A549 (cell line): ENCODE measurements at regions not wholly inside any gene's neighbourhood (a gene's known extent, or its start where the extent isn't known, plus 50 kb on each side); places are given as distances from the start of the nearest gene placed in this dataset.

Source experiments
- ATAC-seq, 2 experiments: fragments of 200-7000 bp in 1 of 2; fragments of >200 bp in 1 of 2; cut with Nextera tagmentation in 1 of 2; cut with Tn5 transposase in 1 of 2; 3 replicates each; pipeline versions ENCODE4 v1.8.0 to v1.9.1; 2018 to 2020; ENCODE audit warnings: mild to moderate bottlenecking in 1 of 2, moderate library complexity in 1 of 2
- CTCF ChIA-PET: fragments of 300-600 bp; sonication (Branson Sonifier 250); formaldehyde crosslinking; extraction: SDS; loops from one replicate; lab custom pipeline; 2021; ENCODE audit warnings: antibody characterized with exemption, inconsistent platforms; lab: Yijun Ruan, JAX
- POLR2A ChIA-PET: fragments of 350-600 bp; formaldehyde crosslinking; extraction: SDS; loops from one replicate; lab custom pipeline; 2021; ENCODE audit warnings: antibody characterized with exemption, inconsistent platforms; lab: Yijun Ruan, JAX
- DNase-seq, 2 experiments: peaks; one replicate each; pipeline versions ENCODE4 v3.0.0 to v3.0.0-alpha.2; 2011 to 2016; ENCODE audit warnings: low read depth in 1 of 2, low spot score in 1 of 2
- FAIRE-seq: peaks from 2 replicates; lab custom pipeline; 2011; peaks lifted over from hg19 to GRCh38; lab: Jason Lieb, UNC
- H3K27ac ChIP-seq, 2 experiments: fragments of >200 bp; sonication (Bioruptor Twin); formaldehyde crosslinking; 3 replicates each; pipeline ENCODE4 v1.5.1; 2016 to 2017
- H3K4me1 ChIP-seq: fragments of >200 bp; sonication (Bioruptor Twin); formaldehyde crosslinking; 3 replicates; pipeline ENCODE4 v1.6.1; 2016
- H3K4me2 ChIP-seq: fragments of >200 bp; sonication (Bioruptor Twin); formaldehyde crosslinking; 3 replicates; pipeline ENCODE4 v1.6.1; 2016
- H3K4me3 ChIP-seq: fragments of >200 bp; sonication (Bioruptor Twin); formaldehyde crosslinking; 3 replicates; pipeline ENCODE4 v1.5.1; 2016
- H3K9me3 ChIP-seq: fragments of >200 bp; sonication (Bioruptor Twin); formaldehyde crosslinking; 3 replicates; pipeline ENCODE4 v1.6.1; 2016
- BCL3 ChIP-seq: fragments of >200 bp; sonication (Bioruptor Twin); formaldehyde crosslinking; IDR thresholded peaks from 3 replicates; pipeline ENCODE4 v1.6.1; 2016
- CEBPB ChIP-seq, 2 experiments: fragments of >200 bp in 1 of 2; sonication (Bioruptor Twin) in 1 of 2; formaldehyde crosslinking in 1 of 2; IDR thresholded peaks; 2 replicates each; pipeline ENCODE4 v1.6.1; 2012 to 2016
- E2F6 ChIP-seq: IDR thresholded peaks from 2 replicates; pipeline ENCODE4 v1.6.1; 2012; ENCODE audit warnings: low read depth, borderline replicate concordance
- EHMT2 ChIP-seq: fragments of 200-600 bp; sonication (generic); IDR thresholded peaks from 2 replicates; pipeline ENCODE4 v1.6.1; 2016; ENCODE audit warnings: antibody characterized with exemption, low read depth, mild to moderate bottlenecking, moderate library complexity
- ELK1 ChIP-seq: fragments of 150-350 bp; IDR thresholded peaks from 2 replicates; pipeline ENCODE4 v1.6.1; 2014; ENCODE audit warnings: low read depth, mild to moderate bottlenecking, low read length
- GATA3 ChIP-seq: IDR thresholded peaks from 2 replicates; pipeline ENCODE4 v1.6.1; 2012; ENCODE audit warnings: borderline replicate concordance
- HDAC2 ChIP-seq: fragments of 200-600 bp; sonication (generic); IDR thresholded peaks from 2 replicates; pipeline ENCODE4 v1.6.1; 2016
- HOXB13 ChIP-seq: fragments of 250-450 bp; sonication (Bioruptor Pico); IDR thresholded peaks from 2 replicates; pipeline ENCODE4 v1.5.0; 2020; ENCODE audit warnings: low read depth, mild to moderate bottlenecking, moderate library complexity
- JUN ChIP-seq, 2 experiments: fragments of >200 bp; sonication (Bioruptor Twin); formaldehyde crosslinking; IDR thresholded peaks; 2 replicates in 1 of 2; 3 replicates in 1 of 2; pipeline ENCODE4 v1.6.1; 2016 to 2017
- MAFK ChIP-seq: fragments of 450-650 bp; IDR thresholded peaks from 2 replicates; pipeline ENCODE4 v1.6.1; 2014; ENCODE audit not compliant: partially characterized antibody
- MAZ ChIP-seq: fragments of 150-350 bp; IDR thresholded peaks from 2 replicates; pipeline ENCODE4 v1.6.1; 2014; ENCODE audit warnings: antibody characterized with exemption, low read depth, low read length, borderline replicate concordance
- NFE2L2 ChIP-seq: fragments of 150-350 bp; conservative IDR thresholded peaks from 2 replicates; pipeline ENCODE4 v1.6.1; 2014; ENCODE audit warnings: low read length
- POLR2AphosphoS2 ChIP-seq: conservative IDR thresholded peaks from 2 replicates; pipeline ENCODE4 v1.6.1; 2012; ENCODE audit warnings: low read length, improper control_type of control experiment, inconsistent platforms
- RAD21 ChIP-seq, 2 experiments: fragments of >200 bp in 1 of 2; sonication (Bioruptor Twin) in 1 of 2; formaldehyde crosslinking in 1 of 2; IDR thresholded peaks in 1 of 2; conservative IDR thresholded peaks in 1 of 2; 2 replicates in 1 of 2; 3 replicates in 1 of 2; pipeline ENCODE4 v1.6.1; 2012 to 2018; ENCODE audit warnings: inconsistent platforms in 1 of 2
- RNF2 ChIP-seq: fragments of 200-600 bp; sonication (generic); IDR thresholded peaks from 2 replicates; pipeline ENCODE4 v1.6.1; 2016; ENCODE audit warnings: low read depth, mild to moderate bottlenecking, antibody characterized with exemption, moderate library complexity, borderline replicate concordance
- SREBF2 ChIP-seq: fragments of 450-650 bp; IDR thresholded peaks from 2 replicates; pipeline ENCODE4 v1.6.1; 2014; ENCODE audit warnings: mild to moderate bottlenecking, moderate library complexity
- TFCP2L1 ChIP-seq: fragments of 250-450 bp; sonication (Bioruptor Pico); IDR thresholded peaks from 2 replicates; pipeline ENCODE4 v1.5.0; 2021; ENCODE audit warnings: mild to moderate bottlenecking
- WGBS: methylation state at CpG from one replicate; pipeline ENCODE4 v1.1.6; 2017; ENCODE audit errors: missing lambda C conversion rate; 5-methylcytosine and 5-hydroxymethylcytosine counted together
- TF ChIP-seq, protein P1 (sequence below): fragments of 450-650 bp; IDR thresholded peaks from 2 replicates; pipeline ENCODE4 v1.6.1; 2014; ENCODE audit warnings: antibody characterized with exemption
- TF ChIP-seq, protein P2 (sequence below): IDR thresholded peaks from 2 replicates; pipeline ENCODE4 v1.6.1; 2012

- no peak for ATAC-seq
These were observed 76.5 kb upstream of the CLMN start for GRCh38 chr14:95396221-95396620.

DNA sequence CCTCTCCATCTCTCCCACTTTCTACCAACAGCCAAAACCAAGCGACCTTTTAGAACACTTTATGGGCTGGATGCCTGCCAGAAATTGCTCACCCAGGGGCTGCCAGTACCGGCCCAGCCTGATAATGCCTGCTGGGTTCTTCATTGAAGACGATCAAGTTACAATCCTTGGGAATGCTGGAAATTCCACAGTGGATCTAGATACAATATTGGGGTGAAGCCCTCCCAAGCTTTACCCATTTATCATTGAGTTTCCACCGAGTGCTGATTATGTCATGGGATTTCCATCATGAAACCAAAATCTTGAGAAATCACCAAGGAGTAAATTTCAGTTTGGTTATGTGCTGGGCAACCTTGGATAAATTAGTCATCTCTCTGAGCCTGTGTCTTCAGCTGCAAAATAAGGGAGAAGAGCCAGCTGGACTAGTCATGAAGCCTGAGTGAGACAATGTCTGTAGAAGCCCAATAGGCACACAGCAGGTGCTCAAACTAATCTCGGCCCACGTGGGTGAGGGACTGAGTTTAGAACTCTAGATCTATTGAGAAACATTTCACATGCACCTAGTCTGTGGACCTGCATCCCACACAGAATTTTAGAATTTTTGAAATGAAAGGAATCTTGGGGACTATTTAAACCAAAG is 75.5 kb upstream of the CLMN start:
- Histone ChIP-seq H3K27ac (no peak overlapping the region), H3K4me3 (no peak overlapping the region), H3K9me3 (no peaks in the 10 kb centered on the region), H3K4me2 (no peak overlapping the region), H3K4me1 (no peaks in the 10 kb centered on the region)
- ChIA-PET POLR2A (no interaction called here), CTCF (interaction anchor here (1.0 kb wide), 1 partner anchor 34 kb away, joined by 3 read pairs; no protein-coding TSS in a partner anchor)
- 8% methylated on average over 6 of the region's 6 CpGs for WGBS
- FAIRE-seq (no peak), DNase-seq (no peak), ATAC-seq (no peak)
- TF ChIP-seq RNF2 (no peak), HOXB13 (no peak), NFE2L2 (no peak), HDAC2 (no peak), EHMT2 (no peak), SREBF2 (no peak), CEBPB (IDR thresholded peaks at IDR 0.05) (no peak), GATA3 (no peak), JUN (IDR thresholded peaks at IDR 0.05) (no peak), POLR2AphosphoS2 (no peak), TFCP2L1 (CRISPR knock-in tag) (no peak)
- TF ChIP-seq, protein P1, sequence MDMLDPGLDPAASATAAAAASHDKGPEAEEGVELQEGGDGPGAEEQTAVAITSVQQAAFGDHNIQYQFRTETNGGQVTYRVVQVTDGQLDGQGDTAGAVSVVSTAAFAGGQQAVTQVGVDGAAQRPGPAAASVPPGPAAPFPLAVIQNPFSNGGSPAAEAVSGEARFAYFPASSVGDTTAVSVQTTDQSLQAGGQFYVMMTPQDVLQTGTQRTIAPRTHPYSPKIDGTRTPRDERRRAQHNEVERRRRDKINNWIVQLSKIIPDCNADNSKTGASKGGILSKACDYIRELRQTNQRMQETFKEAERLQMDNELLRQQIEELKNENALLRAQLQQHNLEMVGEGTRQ, result no peak
- TF ChIP-seq, protein P2, sequence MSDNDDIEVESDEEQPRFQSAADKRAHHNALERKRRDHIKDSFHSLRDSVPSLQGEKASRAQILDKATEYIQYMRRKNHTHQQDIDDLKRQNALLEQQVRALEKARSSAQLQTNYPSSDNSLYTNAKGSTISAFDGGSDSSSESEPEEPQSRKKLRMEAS, result no peak

More at GRCh38 chr14:95396221-95396620, 76.5 kb upstream of the CLMN start:
- no peak for DNase-seq
- TF ChIP-seq MAZ (no peak), RAD21 (conservative IDR thresholded peaks at IDR 0.05 in 1 of 2, IDR thresholded peaks at IDR 0.05 in 1 of 2) (no peak), ELK1 (no peak), E2F6 (no peak), JUN (IDR thresholded peaks at IDR 0.05) (no peak), MAFK (no peak), BCL3 (no peak)
- POLR2A ChIA-PET, result no interaction called here
- Histone ChIP-seq H3K27ac (no peak overlapping the region), H3K9me3 (no peaks in the 10 kb centered on the region), H3K4me3 (no peak overlapping the region), H3K4me1 (no peaks in the 10 kb centered on the region), H3K4me2 (no peak overlapping the region)
- CTCF ChIA-PET, result interaction anchor here (1.0 kb wide), 1 partner anchor 35 kb away, joined by 3 read pairs; no protein-coding TSS in a partner anchor
- WGBS, result 42% methylated on average over 4 of the region's 4 CpGs
- no peak for FAIRE-seq
